ENCODE measurements at regions not wholly inside any gene's neighbourhood (a gene's known extent, or its start where the extent isn't known, plus 50 kb on each side); places are given as distances from the start of the nearest gene placed in this dataset.

DNA sequence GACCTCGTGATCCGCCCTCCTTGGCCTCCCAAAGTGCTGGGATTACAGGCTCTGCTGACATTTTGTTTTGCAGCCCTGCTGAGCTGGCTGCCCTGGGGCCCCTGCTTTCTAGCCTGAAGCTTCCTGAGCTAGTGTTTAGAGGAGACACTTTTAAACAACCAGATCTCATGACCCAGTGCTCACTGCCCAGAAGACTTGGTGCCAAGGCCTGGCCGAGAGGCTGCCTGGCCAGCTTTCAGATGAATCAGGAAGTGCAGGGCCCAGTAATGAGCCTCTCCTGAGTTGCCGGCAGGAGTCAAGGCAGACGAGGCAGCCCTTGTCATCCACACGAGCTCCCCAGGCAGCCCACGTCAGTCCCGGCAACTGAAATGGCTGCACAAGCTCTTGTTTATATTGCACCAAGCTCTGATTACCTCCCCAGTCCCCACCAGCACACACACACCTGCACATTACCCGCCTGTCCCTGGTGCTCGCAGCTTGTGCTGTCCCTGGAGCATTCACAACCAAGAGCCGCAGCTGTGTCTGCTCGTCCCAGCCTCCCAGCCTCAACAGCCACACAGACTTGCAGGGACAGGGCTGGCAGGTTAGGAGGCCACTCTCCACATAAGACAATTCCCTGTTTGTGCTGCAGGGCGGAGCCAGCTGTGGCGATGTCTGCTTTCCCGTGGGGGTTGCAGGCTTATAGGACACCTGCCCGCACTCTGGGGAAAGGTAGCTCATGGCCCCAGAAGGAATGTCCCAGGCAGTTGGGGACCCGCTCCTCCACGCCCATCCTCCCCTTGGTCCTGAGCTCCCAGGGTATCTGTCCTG, 331.2 kb upstream of the MYT1L start:
- TF ChIP-seq, protein P1, sequence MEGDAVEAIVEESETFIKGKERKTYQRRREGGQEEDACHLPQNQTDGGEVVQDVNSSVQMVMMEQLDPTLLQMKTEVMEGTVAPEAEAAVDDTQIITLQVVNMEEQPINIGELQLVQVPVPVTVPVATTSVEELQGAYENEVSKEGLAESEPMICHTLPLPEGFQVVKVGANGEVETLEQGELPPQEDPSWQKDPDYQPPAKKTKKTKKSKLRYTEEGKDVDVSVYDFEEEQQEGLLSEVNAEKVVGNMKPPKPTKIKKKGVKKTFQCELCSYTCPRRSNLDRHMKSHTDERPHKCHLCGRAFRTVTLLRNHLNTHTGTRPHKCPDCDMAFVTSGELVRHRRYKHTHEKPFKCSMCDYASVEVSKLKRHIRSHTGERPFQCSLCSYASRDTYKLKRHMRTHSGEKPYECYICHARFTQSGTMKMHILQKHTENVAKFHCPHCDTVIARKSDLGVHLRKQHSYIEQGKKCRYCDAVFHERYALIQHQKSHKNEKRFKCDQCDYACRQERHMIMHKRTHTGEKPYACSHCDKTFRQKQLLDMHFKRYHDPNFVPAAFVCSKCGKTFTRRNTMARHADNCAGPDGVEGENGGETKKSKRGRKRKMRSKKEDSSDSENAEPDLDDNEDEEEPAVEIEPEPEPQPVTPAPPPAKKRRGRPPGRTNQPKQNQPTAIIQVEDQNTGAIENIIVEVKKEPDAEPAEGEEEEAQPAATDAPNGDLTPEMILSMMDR (IDR thresholded peaks at IDR 0.05; ENCODE audit: control extremely low read depth, extremely low read depth, low read depth, missing control alignments), result no peak
- POLR2A ChIA-PET, result no interaction called here
- DNase-seq (ENCODE audit: extremely low spot score), result no peak
- CTCF ChIA-PET, result no interaction called here

DNA sequence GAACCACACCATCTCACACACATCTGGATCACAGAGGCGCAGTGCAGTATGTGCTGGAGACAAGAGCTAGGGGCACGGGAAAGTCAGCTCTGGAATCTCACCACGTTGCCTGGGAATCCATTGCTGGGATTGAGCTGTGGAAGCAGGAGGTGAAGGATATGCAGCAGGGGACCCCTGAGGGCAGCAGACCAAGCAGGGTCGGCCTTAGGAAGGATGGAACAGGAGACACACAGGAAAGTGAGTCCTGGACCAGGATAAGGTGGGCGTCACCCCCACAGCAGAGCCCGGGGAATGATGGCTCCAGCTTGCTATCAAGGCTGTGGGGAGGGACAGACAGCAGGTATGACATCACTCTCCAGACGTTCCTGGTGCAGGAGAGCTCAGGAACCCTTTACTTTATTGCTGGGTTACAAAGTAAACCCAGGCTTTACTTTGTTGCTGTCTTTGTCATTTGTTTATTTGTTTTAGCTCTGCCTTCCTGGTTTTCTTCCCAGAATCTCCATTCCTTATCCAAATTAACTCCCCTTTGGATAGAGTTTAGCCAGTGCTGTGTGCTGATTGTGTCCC, 329.8 kb upstream of the MYT1L start:
- no peak for DNase-seq (ENCODE audit: extremely low spot score)
- TF ChIP-seq, protein P1 (IDR thresholded peaks at IDR 0.05; ENCODE audit: control extremely low read depth, extremely low read depth, low read depth, missing control alignments), result no peak
- ChIA-PET POLR2A (no interaction called here), CTCF (no interaction called here)

DNA sequence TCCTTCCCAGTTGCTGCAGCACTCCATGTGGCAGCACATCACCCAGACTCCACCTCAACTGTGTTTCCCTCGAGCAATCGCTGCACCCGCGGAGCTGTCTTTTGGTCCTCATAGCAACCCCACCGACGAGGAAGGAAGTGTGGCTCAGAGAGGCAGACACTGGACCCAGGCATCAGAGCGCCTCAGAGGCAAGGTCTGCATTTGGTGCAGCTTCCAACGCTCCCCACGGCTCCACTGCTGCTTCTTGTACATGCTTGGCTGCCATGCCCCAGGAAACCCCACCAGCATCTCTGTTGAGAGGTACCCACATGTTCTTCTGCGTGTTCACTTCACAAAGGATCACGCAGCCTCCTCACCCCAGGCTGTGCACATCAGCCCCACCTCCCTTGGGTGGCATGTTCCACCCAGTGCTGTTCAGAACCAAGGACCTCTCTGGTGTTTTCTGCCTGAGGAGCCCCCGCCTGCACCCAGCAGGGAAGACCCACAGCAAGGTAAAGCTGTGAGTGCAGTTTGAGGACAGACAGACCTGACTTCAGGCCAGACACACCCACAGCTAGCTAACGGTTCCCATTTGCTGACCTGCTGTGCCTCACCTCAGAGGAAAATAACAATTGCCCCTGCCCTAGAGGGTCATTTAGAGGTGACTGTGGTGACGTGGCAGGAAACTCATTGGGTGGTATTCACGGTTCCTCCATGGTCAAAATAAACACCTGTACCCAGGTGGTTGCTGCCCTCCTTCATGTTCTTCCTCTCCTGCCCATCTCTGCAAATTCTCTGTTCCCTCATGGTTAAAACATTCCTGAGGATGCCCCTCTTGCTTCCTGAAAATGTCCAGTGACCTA, 326.3 kb upstream of the MYT1L start:
- CTCF ChIA-PET, result interaction anchor here (0.9 to 1.6 kb wide), 2 partner anchors 10 to 11 kb away, joined by 3 to 6 read pairs; no protein-coding TSS in a partner anchor
- no peak for DNase-seq (ENCODE audit: extremely low spot score)
- POLR2A ChIA-PET, result no interaction called here
- TF ChIP-seq, protein P1 (IDR thresholded peaks at IDR 0.05; ENCODE audit: control extremely low read depth, extremely low read depth, low read depth, missing control alignments), result no peak

DNA sequence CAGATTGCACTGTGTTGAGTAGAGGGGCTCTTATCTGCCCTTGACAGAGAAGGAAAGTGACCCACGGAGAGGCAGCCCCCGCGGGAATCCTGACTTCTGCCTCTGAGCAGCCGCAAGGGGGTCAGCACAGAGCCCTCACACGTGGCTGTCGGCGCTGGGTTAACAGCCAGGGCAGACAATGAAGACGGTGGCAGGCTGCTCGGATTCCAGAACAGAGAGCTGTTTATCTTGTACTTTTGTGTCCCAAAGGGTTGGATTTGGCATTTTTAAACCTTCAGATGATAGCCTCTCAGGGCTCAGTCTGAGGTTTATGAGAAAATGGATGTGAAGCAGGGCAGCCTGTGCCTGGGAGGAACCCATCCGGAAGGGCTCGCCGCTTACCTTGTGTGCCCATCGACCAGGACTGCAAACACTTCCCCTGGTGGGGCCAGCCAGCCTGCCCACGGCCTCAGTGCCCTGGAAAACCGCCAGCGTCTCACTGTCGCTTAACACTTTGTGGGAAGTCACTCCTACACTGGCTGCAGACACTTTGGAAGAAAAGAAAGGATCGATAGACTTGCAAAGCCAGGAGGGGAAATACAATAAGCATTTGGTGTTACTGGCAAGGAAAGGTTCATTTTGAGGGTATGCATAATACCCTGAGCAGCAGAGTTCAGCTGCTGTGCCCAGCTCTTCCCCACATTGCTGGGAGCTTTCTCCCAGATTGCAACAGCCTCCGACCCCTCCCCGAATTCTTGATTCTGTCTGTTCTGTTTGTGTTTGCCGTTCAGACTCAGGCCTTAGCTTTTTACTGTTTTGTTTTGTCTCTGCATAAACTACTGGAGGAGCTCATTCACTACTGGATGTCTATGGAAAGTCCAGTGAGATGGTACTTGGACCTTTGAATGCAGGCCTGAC, 325.3 kb upstream of the MYT1L start:
- TF ChIP-seq, protein P1 (IDR thresholded peaks at IDR 0.05; ENCODE audit: control extremely low read depth, extremely low read depth, low read depth, missing control alignments), result no peak
- CTCF ChIA-PET, result interaction anchor here (0.9 to 1.6 kb wide), 4 partner anchors 10 to 19 kb away, joined by 3 to 6 read pairs (median 3); no protein-coding TSS in a partner anchor
- DNase-seq (ENCODE audit: extremely low spot score), result no peak
- POLR2A ChIA-PET, result no interaction called here

DNA sequence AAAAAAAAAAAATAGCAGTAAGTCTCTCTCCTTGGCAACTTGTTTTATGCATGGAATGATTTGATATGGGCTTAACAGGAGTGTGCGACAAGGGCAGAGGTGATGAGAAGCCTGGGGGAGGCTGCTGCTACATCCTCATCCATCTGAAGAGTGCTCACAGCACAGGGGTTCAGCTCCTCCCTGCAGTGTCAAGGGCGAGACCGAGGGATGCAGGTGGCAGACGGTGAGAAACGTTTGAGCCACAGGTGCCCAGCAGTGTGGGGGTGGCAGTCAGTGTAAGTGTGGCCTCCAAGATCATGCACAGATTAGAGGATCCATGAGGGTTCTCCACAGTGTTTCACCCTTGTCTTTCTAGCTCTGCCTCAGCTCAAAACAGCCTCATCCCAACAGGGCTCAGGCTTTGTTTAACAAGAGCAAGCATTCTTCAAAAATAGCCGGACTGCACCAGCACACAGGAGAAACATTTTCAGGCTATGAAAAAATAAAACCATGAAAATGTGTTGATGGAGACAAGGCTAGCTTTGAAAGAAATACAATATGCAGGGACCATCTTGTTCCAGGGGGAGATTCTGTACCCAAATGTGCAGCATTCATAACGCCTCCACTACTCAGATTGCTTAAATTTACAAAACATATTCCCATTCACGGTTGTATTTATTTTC, 324.5 kb upstream of the MYT1L start:
- POLR2A ChIA-PET, result no interaction called here
- TF ChIP-seq, protein P1 (IDR thresholded peaks at IDR 0.05; ENCODE audit: control extremely low read depth, extremely low read depth, low read depth, missing control alignments), result no peak
- CTCF ChIA-PET, result interaction anchor here (1.3 to 1.6 kb wide), 3 partner anchors 9 to 19 kb away, joined by 3 to 6 read pairs (median 3); no protein-coding TSS in a partner anchor
- DNase-seq (ENCODE audit: extremely low spot score), result no peak
